ENCODE measurements at regions not wholly inside any gene's neighbourhood (a gene's known extent, or its start where the extent isn't known, plus 50 kb on each side); places are given as distances from the start of the nearest gene placed in this dataset.
"Not testable (repeated sequence)": the region's sequence is repeated elsewhere in the genome, so short reads cannot be mapped to it uniquely, and the experiment has no call there.

- H3K4me1 ChIP-seq (ENCODE audit: control insufficient read depth, insufficient read depth, low read length) = no peaks in the 10 kb centered on the region
- WGBS (ENCODE audit: insufficient coverage, low lambda C conversion rate) = no CpG with 5 or more reads among the region's 6 CpGs
- no peaks in the 10 kb centered on the region for H3K27me3 ChIP-seq (ENCODE audit: control insufficient read depth, insufficient read depth, low read length)
- DNase-seq = no peak
- no peak overlapping the region for H3K4me3 ChIP-seq (ENCODE audit: low read length)
- H3K9me3 ChIP-seq (ENCODE audit: control insufficient read depth, low read depth, low read length) = no peaks in the 10 kb centered on the region
- H3K27ac ChIP-seq (ENCODE audit: low read length) = no peak overlapping the region
- H3K36me3 ChIP-seq (ENCODE audit: control insufficient read depth, insufficient read depth, low read length) = no peaks in the 10 kb centered on the region
These were observed 511.4 kb upstream of the ZFP42 start for GRCh38 chr4:187484186-187484585.

- no peaks in the 10 kb centered on the region for H3K36me3 ChIP-seq (ENCODE audit: control insufficient read depth, insufficient read depth, low read length)
- no CpG with 5 or more reads among the region's 2 CpGs for WGBS (ENCODE audit: insufficient coverage, low lambda C conversion rate)
- DNase-seq = no peak
- no peaks in the 10 kb centered on the region for H3K27me3 ChIP-seq (ENCODE audit: control insufficient read depth, insufficient read depth, low read length)
- H3K27ac ChIP-seq (ENCODE audit: low read length) = no peak overlapping the region
- no peaks in the 10 kb centered on the region for H3K9me3 ChIP-seq (ENCODE audit: control insufficient read depth, low read depth, low read length)
- H3K4me1 ChIP-seq (ENCODE audit: control insufficient read depth, insufficient read depth, low read length) = no peaks in the 10 kb centered on the region
- no peak overlapping the region for H3K4me3 ChIP-seq (ENCODE audit: low read length)
These were observed 509.9 kb upstream of the ZFP42 start for GRCh38 chr4:187485676-187486075.

DNA sequence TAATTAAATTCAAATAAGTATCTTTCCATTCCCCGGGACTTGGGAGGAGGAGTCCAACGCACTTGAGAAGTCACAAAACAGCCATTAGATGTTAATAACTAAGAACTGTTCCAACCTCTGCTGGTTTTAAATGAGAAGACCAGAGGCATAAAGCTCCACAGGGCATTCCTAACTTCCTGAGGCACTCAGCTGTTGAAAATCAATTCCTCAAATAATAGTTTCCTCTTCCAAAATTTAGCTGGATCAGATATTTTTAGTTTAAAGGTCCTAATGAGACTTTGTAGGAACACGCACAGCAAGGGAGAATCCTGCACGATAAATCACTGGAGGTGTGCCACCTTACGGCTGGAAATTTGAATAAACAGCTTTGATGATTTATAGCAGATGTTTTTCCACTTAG, 504.3 kb upstream of the ZFP42 start:
- H3K4me1 ChIP-seq (ENCODE audit: control insufficient read depth, insufficient read depth, low read length) = no peaks in the 10 kb centered on the region
- H3K27ac ChIP-seq (ENCODE audit: low read length) = no peak overlapping the region
- no peaks in the 10 kb centered on the region for H3K27me3 ChIP-seq (ENCODE audit: control insufficient read depth, insufficient read depth, low read length)
- no peak overlapping the region for H3K4me3 ChIP-seq (ENCODE audit: low read length)
- H3K36me3 ChIP-seq (ENCODE audit: control insufficient read depth, insufficient read depth, low read length) = no peaks in the 10 kb centered on the region
- 100% methylated on average over 1 of the region's 5 CpGs for WGBS (ENCODE audit: insufficient coverage, low lambda C conversion rate)
- no peak for DNase-seq
- H3K9me3 ChIP-seq (ENCODE audit: control insufficient read depth, low read depth, low read length) = no peaks in the 10 kb centered on the region

- no peak for DNase-seq
- H3K27ac ChIP-seq (ENCODE audit: low read length) = no peak overlapping the region
- no peak overlapping the region for H3K4me3 ChIP-seq (ENCODE audit: low read length)
- no peaks in the 10 kb centered on the region for H3K36me3 ChIP-seq (ENCODE audit: control insufficient read depth, insufficient read depth, low read length)
- H3K27me3 ChIP-seq (ENCODE audit: control insufficient read depth, insufficient read depth, low read length) = no peaks in the 10 kb centered on the region
- H3K4me1 ChIP-seq (ENCODE audit: control insufficient read depth, insufficient read depth, low read length) = no peaks in the 10 kb centered on the region
- H3K9me3 ChIP-seq (ENCODE audit: control insufficient read depth, low read depth, low read length) = no peaks in the 10 kb centered on the region
- WGBS (ENCODE audit: insufficient coverage, low lambda C conversion rate) = no CpG with 5 or more reads among the region's 2 CpGs
These were observed 503.6 kb upstream of the ZFP42 start for GRCh38 chr4:187491959-187492358.

DNA sequence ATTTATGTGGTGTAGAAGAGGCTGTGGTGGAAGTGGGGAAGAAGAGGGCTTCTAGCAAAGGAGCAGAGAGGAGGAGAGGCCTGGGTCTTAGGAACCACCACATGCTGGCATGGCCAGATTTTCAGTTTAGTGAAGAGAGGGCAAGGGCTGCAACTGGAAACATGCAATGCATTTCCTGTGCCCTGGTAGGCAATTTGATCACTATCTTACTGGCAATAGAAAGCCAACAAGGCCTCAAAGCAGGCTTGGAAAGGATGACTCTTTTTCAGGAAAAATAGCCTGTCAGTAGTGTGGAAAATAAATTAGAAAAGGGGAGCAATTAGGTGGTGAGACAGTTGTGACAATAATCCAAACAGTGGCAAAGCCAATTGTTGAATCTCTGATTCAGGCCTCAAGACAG, 501.9 kb upstream of the ZFP42 start:
- Histone ChIP-seq H3K27me3 (ENCODE audit: control insufficient read depth, insufficient read depth, low read length) (no peaks in the 10 kb centered on the region), H3K36me3 (ENCODE audit: control insufficient read depth, insufficient read depth, low read length) (no peaks in the 10 kb centered on the region), H3K9me3 (ENCODE audit: control insufficient read depth, low read depth, low read length) (no peaks in the 10 kb centered on the region), H3K27ac (ENCODE audit: low read length) (no peak overlapping the region), H3K4me3 (ENCODE audit: low read length) (no peak overlapping the region), H3K4me1 (ENCODE audit: control insufficient read depth, insufficient read depth, low read length) (no peaks in the 10 kb centered on the region)
- no peak for DNase-seq

DNA sequence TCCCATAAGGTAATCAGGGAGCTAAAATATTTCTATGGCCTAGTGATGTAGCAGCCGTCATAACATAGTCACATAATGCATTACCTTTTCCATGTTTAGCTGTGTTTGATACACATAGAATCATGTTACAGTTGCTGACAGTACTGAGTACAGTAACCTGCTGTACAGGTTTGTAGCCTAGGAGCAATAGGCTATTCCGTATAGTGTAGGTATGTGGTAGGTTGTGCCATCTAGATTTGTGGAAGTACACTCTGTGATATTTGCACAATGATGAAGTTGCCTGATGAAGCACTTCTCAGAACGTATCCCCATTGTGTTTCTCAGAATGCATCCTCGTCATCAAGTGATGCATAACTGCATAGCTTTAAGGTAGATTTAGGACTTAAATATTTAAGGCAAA, 495.6 kb upstream of the ZFP42 start:
- Histone ChIP-seq H3K27ac (ENCODE audit: low read length) (no peak overlapping the region), H3K36me3 (ENCODE audit: control insufficient read depth, insufficient read depth, low read length) (no peaks in the 10 kb centered on the region), H3K27me3 (ENCODE audit: control insufficient read depth, insufficient read depth, low read length) (no peaks in the 10 kb centered on the region), H3K4me1 (ENCODE audit: control insufficient read depth, insufficient read depth, low read length) (no peaks in the 10 kb centered on the region), H3K4me3 (ENCODE audit: low read length) (no peak overlapping the region), H3K9me3 (ENCODE audit: control insufficient read depth, low read depth, low read length) (peaks cover 1% of the 10 kb centered on the region)
- DNase-seq = no peak
- WGBS (ENCODE audit: insufficient coverage, low lambda C conversion rate) = 88% methylated on average over 2 of the region's 4 CpGs

- Histone ChIP-seq H3K4me1 (ENCODE audit: control insufficient read depth, insufficient read depth, low read length) (no peaks in the 10 kb centered on the region), H3K27ac (ENCODE audit: low read length) (no peak overlapping the region), H3K27me3 (ENCODE audit: control insufficient read depth, insufficient read depth, low read length) (no peaks in the 10 kb centered on the region), H3K36me3 (ENCODE audit: control insufficient read depth, insufficient read depth, low read length) (no peaks in the 10 kb centered on the region), H3K4me3 (ENCODE audit: low read length) (no peak overlapping the region), H3K9me3 (ENCODE audit: control insufficient read depth, low read depth, low read length) (peaks cover 8% of the 10 kb centered on the region)
- DNase-seq = no peak
- WGBS (ENCODE audit: insufficient coverage, low lambda C conversion rate) = 100% methylated on average over 1 of the region's 1 CpG
These were observed 494.8 kb upstream of the ZFP42 start for GRCh38 chr4:187500796-187501195.

- peaks cover 12% of the 10 kb centered on the region for H3K9me3 ChIP-seq (ENCODE audit: control insufficient read depth, low read depth, low read length)
- H3K27ac ChIP-seq (ENCODE audit: low read length) = no peak overlapping the region
- H3K27me3 ChIP-seq (ENCODE audit: control insufficient read depth, insufficient read depth, low read length) = no peaks in the 10 kb centered on the region
- H3K36me3 ChIP-seq (ENCODE audit: control insufficient read depth, insufficient read depth, low read length) = no peaks in the 10 kb centered on the region
- H3K4me3 ChIP-seq (ENCODE audit: low read length) = no peak overlapping the region
- WGBS (ENCODE audit: insufficient coverage, low lambda C conversion rate) = no CpG with 5 or more reads among the region's 8 CpGs
- H3K4me1 ChIP-seq (ENCODE audit: control insufficient read depth, insufficient read depth, low read length) = no peaks in the 10 kb centered on the region
- DNase-seq = no peak
These were observed 493.8 kb upstream of the ZFP42 start for GRCh38 chr4:187501731-187502130.

DNA sequence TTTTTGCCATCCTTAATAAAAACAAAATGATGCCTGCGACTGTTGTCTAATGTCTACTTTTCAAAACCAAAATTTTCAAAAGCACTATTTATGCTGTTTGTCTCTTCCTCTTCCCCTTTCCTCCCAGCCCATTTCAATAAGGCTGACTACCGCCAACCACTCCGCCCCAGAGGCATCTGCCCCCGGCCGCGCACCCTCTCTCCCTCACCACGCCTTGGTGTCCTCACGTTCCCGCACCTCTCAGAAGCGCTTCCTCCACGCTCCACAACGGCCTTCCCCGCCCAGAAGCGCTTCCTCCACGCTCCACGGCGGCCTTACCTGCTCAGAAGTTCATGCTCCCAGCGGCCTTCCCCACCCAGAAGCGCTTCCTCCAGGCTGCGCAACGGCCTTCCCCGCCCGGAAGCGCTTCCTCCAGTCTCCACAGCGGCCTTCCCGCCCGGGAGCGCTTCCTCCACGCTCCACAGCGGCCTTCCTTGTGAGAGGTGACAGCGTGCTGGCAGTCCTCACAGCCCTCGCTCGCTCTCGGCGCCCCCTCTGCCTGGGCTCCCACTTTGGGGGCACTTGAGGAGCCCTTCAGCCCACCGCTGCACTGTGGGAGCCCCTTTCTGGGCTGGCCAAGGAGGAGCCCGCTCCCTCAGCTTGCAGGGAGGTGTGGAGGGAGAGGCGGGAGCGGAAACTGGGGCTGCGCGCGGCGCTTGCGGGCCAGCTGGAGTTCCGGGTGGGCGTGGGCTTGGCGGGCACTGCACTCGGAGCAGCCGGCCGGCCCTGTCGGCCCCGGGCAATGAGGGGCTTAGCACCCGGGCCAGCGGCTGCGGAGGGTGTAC, 490.4 kb upstream of the ZFP42 start:
- DNase-seq = no peak
- Histone ChIP-seq H3K36me3 (ENCODE audit: control insufficient read depth, insufficient read depth, low read length) (no peaks in the 10 kb centered on the region), H3K4me1 (ENCODE audit: control insufficient read depth, insufficient read depth, low read length) (no peaks in the 10 kb centered on the region), H3K27me3 (ENCODE audit: control insufficient read depth, insufficient read depth, low read length) (no peaks in the 10 kb centered on the region), H3K9me3 (ENCODE audit: control insufficient read depth, low read depth, low read length) (peaks cover 13% of the 10 kb centered on the region), H3K4me3 (ENCODE audit: low read length) (no peak overlapping the region), H3K27ac (ENCODE audit: low read length) (no peak overlapping the region)
- WGBS (ENCODE audit: insufficient coverage, low lambda C conversion rate) = 86% methylated on average over 1 of the region's 55 CpGs

DNA sequence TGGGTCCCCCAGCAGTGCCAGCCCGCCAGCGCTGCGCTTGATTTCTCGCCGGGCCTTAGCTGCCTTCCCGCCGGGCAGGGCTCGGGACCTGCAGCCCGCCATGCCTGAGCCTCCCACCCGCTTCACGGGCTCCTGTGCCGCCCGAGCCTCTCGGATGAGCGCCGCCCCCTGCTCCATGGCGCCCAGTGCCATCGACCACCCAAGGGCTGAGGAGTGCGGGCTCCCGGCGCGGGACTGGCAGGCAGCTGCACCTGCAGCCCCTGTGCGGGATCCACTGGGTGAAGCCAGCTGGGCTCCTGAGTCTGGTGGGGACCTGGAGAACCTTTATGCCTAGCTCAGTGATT, 489.8 kb upstream of the ZFP42 start:
- peaks cover 13% of the 10 kb centered on the region for H3K9me3 ChIP-seq (ENCODE audit: control insufficient read depth, low read depth, low read length)
- not testable (repeated sequence) for H3K4me3 ChIP-seq (ENCODE audit: low read length); H3K27ac ChIP-seq (ENCODE audit: low read length); H3K36me3 ChIP-seq (ENCODE audit: control insufficient read depth, insufficient read depth, low read length); H3K27me3 ChIP-seq (ENCODE audit: control insufficient read depth, insufficient read depth, low read length); H3K4me1 ChIP-seq (ENCODE audit: control insufficient read depth, insufficient read depth, low read length); DNase-seq
- no CpG with 5 or more reads among the region's 23 CpGs for WGBS (ENCODE audit: insufficient coverage, low lambda C conversion rate)

DNA sequence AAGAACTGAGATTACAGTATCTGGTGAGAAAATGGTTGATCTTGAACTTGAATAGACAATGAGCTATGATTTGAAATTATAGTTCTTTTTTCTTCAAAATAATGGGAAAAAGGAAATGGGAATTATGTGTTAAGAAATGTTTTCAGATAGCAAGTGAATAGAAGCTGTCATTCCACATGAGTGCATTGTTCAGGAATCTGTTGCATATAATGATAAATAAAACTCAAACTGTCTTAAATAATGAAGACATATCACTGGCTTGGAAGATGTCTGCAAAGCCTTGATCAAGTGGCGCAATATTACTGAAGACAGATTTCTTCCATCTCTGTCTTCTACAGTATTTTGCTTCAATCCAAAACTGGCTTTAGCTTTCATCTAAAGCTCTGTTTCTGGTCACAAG, 479.3 kb upstream of the ZFP42 start:
- Histone ChIP-seq H3K4me3 (ENCODE audit: low read length) (no peak overlapping the region), H3K4me1 (ENCODE audit: control insufficient read depth, insufficient read depth, low read length) (no peaks in the 10 kb centered on the region), H3K27me3 (ENCODE audit: control insufficient read depth, insufficient read depth, low read length) (no peaks in the 10 kb centered on the region), H3K9me3 (ENCODE audit: control insufficient read depth, low read depth, low read length) (no peaks in the 10 kb centered on the region), H3K27ac (ENCODE audit: low read length) (no peak overlapping the region), H3K36me3 (ENCODE audit: control insufficient read depth, insufficient read depth, low read length) (no peaks in the 10 kb centered on the region)
- DNase-seq = no peak
- no CpG with 5 or more reads among the region's 1 CpG for WGBS (ENCODE audit: insufficient coverage, low lambda C conversion rate)
